Stimulated activated naive CD8-positive, alpha-beta T cell treated with anti-CD3 and anti-CD28 coated beads, Interleukin-15, amount 100 ng/mL, for 72 hours (primary cell): ENCODE measurements at regions not wholly inside any gene's neighbourhood (a gene's known extent, or its start where the extent isn't known, plus 50 kb on each side); places are given as distances from the start of the nearest gene placed in this dataset.
"Not testable (repeated sequence)": the region's sequence is repeated elsewhere in the genome, so short reads cannot be mapped to it uniquely, and the experiment has no call there.

Experiments used
- ATAC-seq: fragments of 150-1000 bp; cut with Tn5 transposase; 2 replicates; pipeline ENCODE4 v1.10.0; 2021; ENCODE audit warnings: mild to moderate bottlenecking, moderate library complexity
- DNase-seq, 2 donors: peaks; one replicate each; pipeline ENCODE4 v3.0.0; 2021 to 2022
- H3K27ac Mint-ChIP-seq, 2 donors: one replicate each; pipeline ENCODE4 v1.8.0; 2022; ENCODE audit warnings: mild to moderate bottlenecking in 2 of 2, mixed read lengths in 2 of 2, moderate library complexity in 2 of 2
- H3K27me3 Mint-ChIP-seq: one replicate; pipeline ENCODE4 v1.8.0; 2022; ENCODE audit warnings: mixed read lengths
- H3K4me1 Mint-ChIP-seq: one replicate; pipeline ENCODE4 v1.8.0; 2022; ENCODE audit warnings: mild to moderate bottlenecking, mixed read lengths
- H3K4me3 Mint-ChIP-seq, 2 donors: one replicate each; pipeline ENCODE4 v1.8.0; 2022; ENCODE audit warnings: mild to moderate bottlenecking in 2 of 2, mixed read lengths in 2 of 2, moderate library complexity in 1 of 2
- H3K9me3 Mint-ChIP-seq, 2 donors: one replicate each; pipeline ENCODE4 v1.8.0; 2022; ENCODE audit warnings: mixed read lengths in 2 of 2

DNA sequence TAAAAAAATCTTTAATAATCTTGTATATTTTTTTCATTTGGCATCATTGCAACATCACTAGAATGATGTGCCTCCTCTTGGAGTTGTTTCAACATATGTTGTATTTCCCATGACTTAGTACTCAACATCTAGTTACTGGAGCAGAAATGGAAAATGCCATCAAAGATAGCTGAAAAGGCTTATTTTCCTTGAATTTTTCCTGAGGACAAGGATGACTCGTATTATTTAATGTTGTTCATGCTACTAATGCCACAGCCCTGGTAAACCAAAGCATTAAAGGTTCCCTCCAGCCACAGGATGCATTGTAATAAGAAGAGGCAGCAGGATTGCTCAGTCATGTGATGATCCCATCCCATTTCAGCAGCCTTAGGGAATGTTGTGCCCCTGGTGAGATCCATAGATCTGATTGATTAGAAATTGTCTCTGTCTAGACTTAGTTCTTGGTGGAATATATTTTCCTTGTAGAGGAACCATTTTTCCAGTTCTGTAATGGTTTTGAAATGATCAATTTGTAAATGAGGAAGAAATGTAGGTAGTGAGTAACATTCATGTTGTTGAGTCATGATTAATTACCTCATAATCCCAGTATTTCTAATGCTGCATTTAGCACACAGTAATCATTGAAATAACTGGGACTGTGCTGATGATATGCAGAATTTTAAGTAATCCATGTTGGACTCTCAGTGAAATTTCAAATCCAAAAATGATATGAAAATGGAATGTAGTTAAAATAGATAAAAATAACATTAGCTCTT lies 91.3 kb upstream of the SMIM30 start:
- Mint-ChIP-seq H3K4me1 (no peaks in the 10 kb centered on the region), H3K4me3 (no peak overlapping the region), H3K27me3 (no peaks in the 10 kb centered on the region), H3K9me3 (no peaks in the 10 kb centered on the region), H3K27ac (no peak overlapping the region)
- ATAC-seq (no peak), DNase-seq (no peak)

DNA sequence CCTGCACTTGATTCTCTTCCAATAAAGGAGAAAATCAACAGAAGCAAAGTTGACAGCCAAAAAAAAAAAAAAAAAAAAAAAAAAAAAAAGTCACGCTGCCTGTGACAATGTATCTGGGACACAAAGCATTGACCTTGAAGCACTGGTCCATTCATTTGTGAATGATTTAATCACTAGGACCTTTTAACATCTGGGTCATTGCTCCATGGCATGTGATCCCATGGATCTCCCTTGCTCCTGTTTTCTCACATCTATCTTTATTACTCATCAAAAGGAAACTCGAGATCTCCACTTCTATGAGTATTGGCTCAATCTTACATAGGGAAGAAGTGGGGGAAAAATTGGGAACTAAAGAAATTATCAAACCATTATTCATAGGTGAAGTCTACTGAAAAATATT lies 89.6 kb upstream of the SMIM30 start:
- Mint-ChIP-seq H3K27ac (no peak overlapping the region), H3K4me1 (no peaks in the 10 kb centered on the region), H3K4me3 (no peak overlapping the region), H3K9me3 (no peaks in the 10 kb centered on the region), H3K27me3 (peaks cover 6% of the 10 kb centered on the region)
- DNase-seq: no peak
- ATAC-seq: no peak

DNA sequence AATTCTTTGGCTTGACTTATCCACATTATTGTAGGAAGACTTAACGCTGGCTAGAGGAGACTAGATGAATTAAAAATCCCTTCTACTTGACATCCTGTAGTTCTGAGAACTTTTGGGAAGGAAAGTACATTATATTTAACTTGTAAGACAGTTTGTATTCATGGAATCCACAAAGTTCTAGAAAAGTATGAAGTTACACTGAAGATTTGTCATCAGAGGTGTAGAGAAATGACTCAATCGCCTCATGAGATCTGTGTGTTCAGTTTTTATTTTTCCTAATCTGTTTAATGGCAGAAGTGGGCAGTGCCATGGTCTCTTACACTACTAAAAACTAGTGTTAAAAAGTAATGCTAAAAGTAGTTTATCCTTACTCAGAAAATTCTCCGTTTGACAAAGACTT lies 89.1 kb upstream of the SMIM30 start:
- H3K9me3 Mint-ChIP-seq: no peaks in the 10 kb centered on the region
- H3K27me3 Mint-ChIP-seq: peaks cover 6% of the 10 kb centered on the region
- no peak overlapping the region for H3K4me3 Mint-ChIP-seq

GRCh38 chr7:113204415-113204814 lies 86.1 kb upstream of the SMIM30 start:
- DNase-seq (no peak), ATAC-seq (no peak)
- H3K9me3 Mint-ChIP-seq: no peaks in the 10 kb centered on the region
- no peak overlapping the region for H3K27ac Mint-ChIP-seq
- H3K27me3 Mint-ChIP-seq: peaks cover 6% of the 10 kb centered on the region
- no peak overlapping the region for H3K4me3 Mint-ChIP-seq
- H3K4me1 Mint-ChIP-seq: no peaks in the 10 kb centered on the region

More for the DNA sequence above, 89.1 kb upstream of the SMIM30 start:
- DNase-seq: no peak
- ATAC-seq: no peak
- no peaks in the 10 kb centered on the region for H3K4me1 Mint-ChIP-seq
- no peak overlapping the region for H3K27ac Mint-ChIP-seq

GRCh38 chr7:113202284-113202683 lies 83.9 kb upstream of the SMIM30 start:
- no peak for DNase-seq
- ATAC-seq: no peak
- no peaks in the 10 kb centered on the region for H3K4me1 Mint-ChIP-seq
- H3K9me3 Mint-ChIP-seq: no peaks in the 10 kb centered on the region
- H3K27me3 Mint-ChIP-seq: peaks cover 14% of the 10 kb centered on the region
- H3K27ac Mint-ChIP-seq: no peak overlapping the region
- H3K4me3 Mint-ChIP-seq: no peak overlapping the region

GRCh38 chr7:113200281-113200680 lies 81.9 kb upstream of the SMIM30 start:
- DNase-seq (no peak), ATAC-seq (no peak)
- Mint-ChIP-seq H3K27ac (no peak overlapping the region), H3K4me1 (no peaks in the 10 kb centered on the region), H3K27me3 (peaks cover 14% of the 10 kb centered on the region), H3K9me3 (no peaks in the 10 kb centered on the region), H3K4me3 (no peak overlapping the region)

DNA sequence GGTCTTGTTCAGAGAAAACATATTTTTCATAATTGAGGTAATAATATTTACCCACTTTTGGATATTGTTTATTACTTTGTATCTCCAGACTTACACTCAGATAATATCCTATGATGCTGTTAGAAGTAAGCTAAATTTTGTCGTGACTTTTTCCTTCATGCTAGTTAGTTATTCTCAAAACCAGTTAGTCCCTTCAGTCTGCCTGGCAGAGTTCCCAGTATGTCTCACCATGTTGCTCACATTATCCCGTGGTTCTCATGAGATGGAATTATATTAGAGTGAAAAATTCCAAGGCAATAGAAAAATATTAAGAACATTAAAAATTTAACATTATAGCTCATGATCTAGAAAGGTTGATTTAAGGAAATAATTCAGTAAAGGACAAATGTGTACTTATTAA lies 81.5 kb upstream of the SMIM30 start:
- Mint-ChIP-seq H3K9me3 (no peaks in the 10 kb centered on the region), H3K4me1 (no peaks in the 10 kb centered on the region), H3K4me3 (no peak overlapping the region), H3K27me3 (peaks cover 14% of the 10 kb centered on the region), H3K27ac (no peak overlapping the region)
- DNase-seq (no peak), ATAC-seq (no peak)

DNA sequence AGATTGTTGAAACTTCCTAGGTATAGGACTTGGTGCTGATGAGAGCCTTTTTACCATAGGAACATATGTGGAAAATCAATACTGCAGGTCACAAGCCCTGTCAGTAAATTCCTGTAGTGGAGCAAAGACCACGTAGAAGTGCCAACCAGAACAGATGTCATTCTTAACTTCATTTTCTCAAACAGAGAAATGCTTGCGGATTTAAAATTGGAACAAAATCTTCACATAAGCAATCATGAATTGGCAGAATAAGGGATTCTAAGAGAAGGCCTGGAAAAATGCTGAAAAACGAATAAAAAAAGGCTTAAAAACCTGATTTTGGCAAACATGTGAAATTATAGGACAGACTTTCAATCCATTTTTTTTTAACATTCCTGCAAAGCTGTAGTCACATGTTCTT lies 80.8 kb upstream of the SMIM30 start:
- Mint-ChIP-seq H3K27me3 (peaks cover 14% of the 10 kb centered on the region), H3K4me1 (no peaks in the 10 kb centered on the region), H3K4me3 (no peak overlapping the region), H3K9me3 (no peaks in the 10 kb centered on the region), H3K27ac (no peak overlapping the region)
- DNase-seq (no peak), ATAC-seq (no peak)

GRCh38 chr7:113198226-113198625 lies 79.9 kb upstream of the SMIM30 start:
- no peak overlapping the region for H3K4me3 Mint-ChIP-seq
- H3K4me1 Mint-ChIP-seq: no peaks in the 10 kb centered on the region
- H3K27me3 Mint-ChIP-seq: peaks cover 8% of the 10 kb centered on the region
- DNase-seq (no peak), ATAC-seq (no peak)
- H3K27ac Mint-ChIP-seq: no peak overlapping the region
- no peaks in the 10 kb centered on the region for H3K9me3 Mint-ChIP-seq

DNA sequence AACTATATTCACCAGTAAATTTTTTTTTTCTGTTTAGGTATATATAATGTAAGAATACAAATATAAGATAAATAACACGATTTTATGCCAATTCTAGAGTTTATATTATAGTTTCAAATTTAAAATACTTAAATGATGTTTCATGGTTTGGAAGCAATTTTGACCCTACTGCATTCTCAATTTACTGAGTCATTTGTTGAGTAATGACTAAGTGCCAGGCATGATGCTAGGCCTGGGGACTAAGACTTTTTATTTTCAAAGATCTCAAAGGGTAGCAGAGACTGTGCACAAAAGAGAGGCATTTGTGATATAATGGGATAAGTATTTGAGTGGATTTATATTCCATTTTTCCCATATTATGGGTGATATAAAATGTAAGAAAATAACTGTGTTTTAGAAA lies 78.9 kb upstream of the SMIM30 start:
- ATAC-seq (no peak), DNase-seq (no peak)
- Mint-ChIP-seq H3K4me1 (no peaks in the 10 kb centered on the region), H3K27ac (no peak overlapping the region), H3K27me3 (peaks cover 8% of the 10 kb centered on the region), H3K9me3 (no peaks in the 10 kb centered on the region), H3K4me3 (no peak overlapping the region)

DNA sequence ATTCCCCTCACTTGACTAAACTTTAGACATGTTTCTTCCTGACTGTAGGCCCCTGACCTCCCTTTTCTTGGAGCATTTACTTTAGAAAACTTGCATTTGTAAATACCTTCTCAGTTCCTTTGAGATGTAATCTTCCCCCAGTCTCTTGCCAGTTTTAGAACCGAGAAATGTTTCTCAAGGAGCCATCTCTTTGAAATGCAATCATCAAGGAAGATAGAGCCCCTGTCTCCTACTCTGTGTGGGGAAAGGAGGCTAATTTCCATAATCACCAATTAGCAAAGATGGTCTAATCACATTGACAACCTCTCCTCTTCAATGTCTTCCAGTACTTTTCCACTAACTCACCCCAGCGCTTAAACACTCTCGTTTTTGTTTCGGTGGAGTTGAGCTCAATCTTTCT lies 70.0 kb upstream of the SMIM30 start:
- no peak overlapping the region for H3K27ac Mint-ChIP-seq
- no peak for DNase-seq
- no peak for ATAC-seq

DNA sequence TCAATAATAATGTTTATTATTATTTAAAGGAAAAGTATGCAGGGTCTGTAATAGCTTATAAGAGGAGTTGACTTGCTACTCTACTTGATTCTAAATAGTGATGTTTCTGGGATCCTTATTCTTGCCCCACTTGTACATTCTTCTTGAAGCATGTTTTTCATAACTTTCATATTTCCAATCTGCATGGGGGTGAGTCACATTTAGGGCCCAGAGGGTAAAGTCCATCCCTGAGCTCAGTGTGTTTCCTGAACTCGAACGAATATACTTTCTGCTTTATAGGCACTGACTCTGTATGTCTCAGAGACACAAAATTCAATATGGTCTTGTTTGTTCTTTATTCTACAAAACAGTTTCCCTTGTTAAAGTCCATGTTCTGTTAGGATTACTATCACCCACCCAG lies 61.0 kb upstream of the SMIM30 start:
- Mint-ChIP-seq H3K4me1 (no peaks in the 10 kb centered on the region), H3K27me3 (no peaks in the 10 kb centered on the region), H3K4me3 (no peak overlapping the region), H3K27ac (no peak overlapping the region), H3K9me3 (peaks cover 0 to 6% of the 10 kb centered on the region in 2 donors)
- no peak for ATAC-seq
- DNase-seq: no peak

More for the DNA sequence above, 70.0 kb upstream of the SMIM30 start:
- Mint-ChIP-seq H3K4me1 (no peaks in the 10 kb centered on the region), H3K9me3 (no peaks in the 10 kb centered on the region), H3K4me3 (no peak overlapping the region), H3K27me3 (no peaks in the 10 kb centered on the region)

DNA sequence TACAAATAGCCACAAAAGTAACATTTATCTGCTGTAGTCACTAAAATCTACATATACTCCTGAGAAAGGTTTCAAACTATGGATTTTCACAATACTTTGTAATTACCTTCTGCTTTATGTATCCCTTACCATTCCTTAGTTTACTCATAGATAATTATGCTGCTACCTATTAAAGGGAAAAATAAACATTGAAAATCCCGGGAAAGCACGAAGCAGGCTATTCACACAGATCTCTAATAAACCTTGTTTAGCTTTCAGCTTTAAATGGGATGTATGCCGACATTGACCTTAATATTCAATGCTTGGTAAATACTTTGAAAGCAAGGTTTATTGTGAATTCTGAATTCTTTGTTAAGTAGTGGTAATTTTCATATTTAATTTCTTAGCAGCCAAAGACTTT lies 58.5 kb upstream of the SMIM30 start:
- Mint-ChIP-seq H3K27ac (no peak overlapping the region), H3K9me3 (peaks cover 0 to 12% of the 10 kb centered on the region in 2 donors), H3K27me3 (peaks cover 9% of the 10 kb centered on the region), H3K4me1 (no peaks in the 10 kb centered on the region), H3K4me3 (no peak overlapping the region)
- no peak for DNase-seq
- ATAC-seq: no peak

DNA sequence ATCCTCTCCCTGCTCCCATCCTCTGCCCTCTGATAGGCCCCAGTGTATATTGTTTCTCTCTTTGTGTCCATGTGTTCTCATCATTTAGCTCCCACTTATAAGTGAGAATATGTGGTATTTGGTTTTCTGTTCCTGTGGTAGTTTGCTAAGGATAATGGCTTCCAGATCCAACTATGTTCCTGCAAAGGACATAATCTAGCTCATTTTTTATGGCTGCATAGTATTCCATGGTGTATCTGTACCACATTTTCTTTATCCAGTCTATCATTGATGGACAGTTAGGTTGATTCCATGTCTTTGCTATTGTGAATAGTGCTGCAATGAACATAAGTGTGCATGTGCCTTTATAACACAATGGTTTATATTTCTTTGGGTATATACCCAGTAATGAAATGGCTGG lies 57.8 kb upstream of the SMIM30 start:
- not testable (repeated sequence) for H3K4me3 Mint-ChIP-seq, ATAC-seq, H3K27me3 Mint-ChIP-seq, DNase-seq, H3K27ac Mint-ChIP-seq, H3K4me1 Mint-ChIP-seq
- peaks cover 0 to 12% of the 10 kb centered on the region in 2 donors for H3K9me3 Mint-ChIP-seq

DNA sequence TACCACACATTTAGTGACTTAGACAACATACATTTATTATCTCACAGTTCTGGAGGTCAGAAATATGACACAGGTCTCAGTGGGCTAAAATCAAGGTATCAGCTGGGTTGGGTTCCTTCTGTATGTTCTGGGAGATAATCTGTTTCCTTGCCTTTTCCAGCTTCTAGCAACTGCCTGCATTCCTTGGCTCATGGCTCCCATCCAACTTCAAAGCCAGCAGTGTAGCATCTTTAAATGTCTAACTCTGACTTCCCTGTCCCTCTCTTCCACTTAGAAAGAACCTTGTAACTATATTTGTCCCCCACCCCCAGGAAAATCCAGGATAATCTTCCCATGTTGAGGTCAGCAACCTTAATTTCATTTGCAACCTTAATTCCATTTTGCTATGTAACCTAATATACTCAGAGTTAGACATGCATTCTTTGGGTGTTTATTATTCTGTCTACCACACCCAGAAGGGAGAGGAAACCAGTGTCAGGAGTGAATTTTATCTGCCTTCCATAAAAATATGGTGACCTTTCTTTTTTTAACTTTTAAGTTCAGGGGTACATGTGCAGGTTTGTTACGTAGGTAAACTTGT lies 57.3 kb upstream of the SMIM30 start:
- DNase-seq: no peak

DNA sequence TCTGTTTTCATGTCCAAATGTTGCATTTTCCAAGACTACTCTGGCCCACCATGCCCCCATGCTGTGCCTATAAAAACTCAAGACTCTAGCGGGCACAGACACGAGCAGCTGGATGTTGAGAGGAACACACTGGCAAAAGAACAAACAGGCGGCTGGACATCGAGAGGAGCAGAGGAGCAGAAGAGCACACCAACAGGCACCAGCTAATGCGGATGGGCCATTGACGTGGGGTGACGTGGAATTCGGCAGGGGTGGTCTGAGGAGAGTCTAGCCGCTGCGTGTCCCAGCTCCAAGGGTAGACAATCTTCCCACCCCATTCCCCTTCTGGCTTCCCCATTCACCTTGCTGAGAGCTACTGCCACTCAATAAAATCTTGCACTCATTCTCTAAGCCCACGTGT lies 54.4 kb upstream of the SMIM30 start:
- DNase-seq (no peak), ATAC-seq (no peak)
- Mint-ChIP-seq H3K27ac (peak overlapping the region in 1 of 2 donors; percentile 63), H3K9me3 (peaks cover 0 to 12% of the 10 kb centered on the region in 2 donors), H3K27me3 (peaks cover 9% of the 10 kb centered on the region), H3K4me1 (no peaks in the 10 kb centered on the region), H3K4me3 (no peak overlapping the region)

More for the DNA sequence above, 57.3 kb upstream of the SMIM30 start:
- peaks cover 9% of the 10 kb centered on the region for H3K27me3 Mint-ChIP-seq
- no peaks in the 10 kb centered on the region for H3K4me1 Mint-ChIP-seq
- H3K9me3 Mint-ChIP-seq: peaks cover 0 to 12% of the 10 kb centered on the region in 2 donors
- no peak for ATAC-seq
- no peak overlapping the region for H3K4me3 Mint-ChIP-seq
- H3K27ac Mint-ChIP-seq: no peak overlapping the region

DNA sequence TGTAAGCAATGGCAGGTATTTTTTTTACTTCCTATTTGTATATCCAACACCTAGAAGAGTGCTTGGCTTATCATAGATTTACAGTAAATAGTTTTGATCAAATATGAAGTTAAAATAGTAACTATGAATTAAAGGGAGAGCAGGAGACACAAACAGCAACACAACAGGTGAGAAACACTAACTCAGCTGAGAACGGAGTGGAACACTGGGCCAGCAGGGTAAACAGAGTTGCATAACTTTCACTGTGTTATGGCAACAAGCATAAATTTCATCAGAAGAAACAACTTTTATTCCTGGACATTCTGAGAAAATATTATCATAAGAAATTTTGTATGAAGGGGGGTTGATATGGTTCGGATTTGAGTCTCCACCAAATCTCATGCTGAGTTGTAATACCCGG lies 52.2 kb upstream of the SMIM30 start:
- H3K4me1 Mint-ChIP-seq: no peaks in the 10 kb centered on the region
- no peak overlapping the region for H3K4me3 Mint-ChIP-seq
- H3K27me3 Mint-ChIP-seq: peaks cover 9% of the 10 kb centered on the region
- no peak for DNase-seq
- no peak for ATAC-seq
- H3K27ac Mint-ChIP-seq: no peak overlapping the region
- peaks cover 0 to 12% of the 10 kb centered on the region in 2 donors for H3K9me3 Mint-ChIP-seq
